ENCODE measurements at regions not wholly inside any gene's neighbourhood (a gene's known extent, or its start where the extent isn't known, plus 50 kb on each side); places are given as distances from the start of the nearest gene placed in this dataset.
"Not testable (repeated sequence)": the region's sequence is repeated elsewhere in the genome, so short reads cannot be mapped to it uniquely, and the experiment has no call there.

- Histone ChIP-seq H3K4me3 (ENCODE audit: low read length in 2 of 2) (no peak overlapping the region), H3K36me3 (ENCODE audit: control insufficient read depth in 2 of 2, insufficient read depth in 2 of 2, low read length in 1 of 2) (no peaks in the 10 kb centered on the region), H3K4me1 (ENCODE audit: control insufficient read depth in 2 of 2, insufficient read depth in 2 of 2, low read length in 2 of 2) (no peaks in the 10 kb centered on the region), H3K9me3 (ENCODE audit: control insufficient read depth in 2 of 2, insufficient read depth in 1 of 2, low read length in 1 of 2) (no peaks in the 10 kb centered on the region), H3K27me3 (ENCODE audit: control insufficient read depth in 2 of 2, insufficient read depth in 1 of 2, low read length in 1 of 2) (no peaks in the 10 kb centered on the region), H3K27ac (ENCODE audit: low read depth in 1 of 2, low read length in 1 of 2) (no peak overlapping the region)
- no peak for DNase-seq (ENCODE audit: low read depth in 6 of 9, low spot score in 9 of 9)
- WGBS = 86% methylated on average over 5 of the region's 5 CpGs
Measured at GRCh38 chr1:177700856-177701255, 269.0 kb downstream of the SEC16B start.

DNA sequence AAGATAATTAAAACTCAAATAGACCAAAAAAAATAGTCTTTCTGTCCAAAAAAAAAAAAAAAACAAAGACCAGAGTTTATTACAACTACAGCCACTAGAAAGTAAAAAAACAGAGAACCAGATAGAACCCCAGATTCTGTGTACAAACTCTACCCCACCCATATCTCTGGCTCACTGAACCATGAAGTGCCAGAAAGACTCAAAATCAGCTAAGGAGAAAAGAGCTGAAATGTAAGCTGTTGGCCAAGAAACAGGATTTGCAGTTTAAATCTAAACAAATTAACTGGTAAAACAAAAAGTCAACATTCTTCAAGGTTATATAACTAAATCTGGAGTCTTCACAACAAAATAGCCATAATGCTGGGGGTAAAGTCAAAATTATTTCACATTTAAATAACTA, 278.9 kb downstream of the SEC16B start:
- H3K27ac ChIP-seq (ENCODE audit: low read depth in 1 of 2, low read length in 1 of 2) = no peak overlapping the region
- no peaks in the 10 kb centered on the region for H3K27me3 ChIP-seq (ENCODE audit: control insufficient read depth in 2 of 2, insufficient read depth in 1 of 2, low read length in 1 of 2)
- H3K4me3 ChIP-seq (ENCODE audit: low read length in 2 of 2) = no peak overlapping the region
- no peaks in the 10 kb centered on the region for H3K4me1 ChIP-seq (ENCODE audit: control insufficient read depth in 2 of 2, insufficient read depth in 2 of 2, low read length in 2 of 2)
- no peaks in the 10 kb centered on the region for H3K36me3 ChIP-seq (ENCODE audit: control insufficient read depth in 2 of 2, insufficient read depth in 2 of 2, low read length in 1 of 2)
- DNase-seq (ENCODE audit: low read depth in 6 of 9, low spot score in 9 of 9) = no peak
- H3K9me3 ChIP-seq (ENCODE audit: control insufficient read depth in 2 of 2, insufficient read depth in 1 of 2, low read length in 1 of 2) = peaks cover 1 to 5% of the 10 kb centered on the region in 2 donors

- Histone ChIP-seq H3K9me3 (ENCODE audit: control insufficient read depth in 2 of 2, insufficient read depth in 1 of 2, low read length in 1 of 2) (peaks cover 0 to under 1% of the 10 kb centered on the region in 2 donors), H3K27me3 (ENCODE audit: control insufficient read depth in 2 of 2, insufficient read depth in 1 of 2, low read length in 1 of 2) (no peaks in the 10 kb centered on the region), H3K4me1 (ENCODE audit: control insufficient read depth in 2 of 2, insufficient read depth in 2 of 2, low read length in 2 of 2) (no peaks in the 10 kb centered on the region), H3K27ac (ENCODE audit: low read depth in 1 of 2, low read length in 1 of 2) (no peak overlapping the region), H3K36me3 (ENCODE audit: control insufficient read depth in 2 of 2, insufficient read depth in 2 of 2, low read length in 1 of 2) (no peaks in the 10 kb centered on the region), H3K4me3 (ENCODE audit: low read length in 2 of 2) (no peak overlapping the region)
- 63% methylated on average over 3 of the region's 3 CpGs for WGBS
- no peak for DNase-seq (ENCODE audit: low read depth in 6 of 9, low spot score in 9 of 9)
Measured at GRCh38 chr1:177687544-177687943, 282.3 kb downstream of the SEC16B start.

GRCh38 chr1:177686933-177687332, 282.9 kb downstream of the SEC16B start:
- Histone ChIP-seq H3K4me3 (ENCODE audit: low read length in 2 of 2) (no peak overlapping the region), H3K27me3 (ENCODE audit: control insufficient read depth in 2 of 2, insufficient read depth in 1 of 2, low read length in 1 of 2) (no peaks in the 10 kb centered on the region), H3K9me3 (ENCODE audit: control insufficient read depth in 2 of 2, insufficient read depth in 1 of 2, low read length in 1 of 2) (no peaks in the 10 kb centered on the region), H3K4me1 (ENCODE audit: control insufficient read depth in 2 of 2, insufficient read depth in 2 of 2, low read length in 2 of 2) (no peaks in the 10 kb centered on the region), H3K27ac (ENCODE audit: low read depth in 1 of 2, low read length in 1 of 2) (no peak overlapping the region), H3K36me3 (ENCODE audit: control insufficient read depth in 2 of 2, insufficient read depth in 2 of 2, low read length in 1 of 2) (no peaks in the 10 kb centered on the region)
- DNase-seq (ENCODE audit: low read depth in 6 of 9, low spot score in 9 of 9) = no peak
- WGBS = 40% methylated on average over 1 of the region's 1 CpG

DNA sequence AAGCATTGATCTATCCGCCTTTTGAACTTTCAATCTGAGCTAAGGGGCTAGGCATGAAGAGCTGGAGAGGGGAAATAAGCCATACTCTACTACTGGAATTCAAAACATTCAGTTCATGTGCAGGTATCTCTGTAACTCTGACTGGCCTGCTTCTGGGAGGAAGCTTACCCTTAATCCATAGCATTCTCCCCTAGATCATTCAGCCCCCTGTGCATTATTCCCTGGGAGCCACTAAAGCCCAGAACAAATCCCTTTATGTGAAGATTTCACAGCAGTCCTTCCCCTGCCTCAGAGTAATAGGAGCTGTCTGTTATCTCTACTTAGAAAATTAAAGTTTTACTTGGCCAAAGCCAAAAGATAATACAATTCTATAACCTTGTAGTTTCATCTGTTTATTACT, 300.7 kb downstream of the SEC16B start:
- Histone ChIP-seq H3K36me3 (ENCODE audit: control insufficient read depth in 2 of 2, insufficient read depth in 2 of 2, low read length in 1 of 2) (no peaks in the 10 kb centered on the region), H3K27me3 (ENCODE audit: control insufficient read depth in 2 of 2, insufficient read depth in 1 of 2, low read length in 1 of 2) (no peaks in the 10 kb centered on the region), H3K4me1 (ENCODE audit: control insufficient read depth in 2 of 2, insufficient read depth in 2 of 2, low read length in 2 of 2) (no peaks in the 10 kb centered on the region), H3K4me3 (ENCODE audit: low read length in 2 of 2) (no peak overlapping the region), H3K27ac (ENCODE audit: low read depth in 1 of 2, low read length in 1 of 2) (no peak overlapping the region), H3K9me3 (ENCODE audit: control insufficient read depth in 2 of 2, insufficient read depth in 1 of 2, low read length in 1 of 2) (no peaks in the 10 kb centered on the region)
- DNase-seq (ENCODE audit: low read depth in 6 of 9, low spot score in 9 of 9) = no peak
- 87% methylated on average over 1 of the region's 1 CpG for WGBS

DNA sequence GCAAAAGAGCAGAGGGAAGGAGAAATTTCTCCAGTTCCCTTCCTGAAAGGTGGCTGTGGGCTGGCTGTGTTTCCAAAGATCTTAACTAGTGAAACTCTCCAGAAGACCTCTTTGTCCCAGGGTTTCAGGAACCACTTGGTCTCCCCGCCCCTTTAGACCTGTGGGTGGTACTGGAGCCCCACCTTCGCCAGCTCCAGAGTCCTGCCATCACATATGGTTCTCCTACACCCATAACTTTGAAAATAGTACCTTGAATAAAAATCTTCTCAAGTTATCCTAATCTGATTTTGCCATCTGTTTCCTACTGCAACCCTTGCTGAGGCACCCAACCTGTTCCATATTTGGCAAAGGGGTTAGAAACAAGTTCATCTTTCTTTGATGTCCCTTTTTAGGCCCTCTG, 303.9 kb downstream of the SEC16B start:
- H3K27me3 ChIP-seq (ENCODE audit: control insufficient read depth in 2 of 2, insufficient read depth in 1 of 2, low read length in 1 of 2) = no peaks in the 10 kb centered on the region
- H3K9me3 ChIP-seq (ENCODE audit: control insufficient read depth in 2 of 2, insufficient read depth in 1 of 2, low read length in 1 of 2) = no peaks in the 10 kb centered on the region
- 65% methylated on average over 2 of the region's 2 CpGs for WGBS
- H3K4me3 ChIP-seq (ENCODE audit: low read length in 2 of 2) = no peak overlapping the region
- H3K36me3 ChIP-seq (ENCODE audit: control insufficient read depth in 2 of 2, insufficient read depth in 2 of 2, low read length in 1 of 2) = no peaks in the 10 kb centered on the region
- H3K4me1 ChIP-seq (ENCODE audit: control insufficient read depth in 2 of 2, insufficient read depth in 2 of 2, low read length in 2 of 2) = no peaks in the 10 kb centered on the region
- no peak overlapping the region for H3K27ac ChIP-seq (ENCODE audit: low read depth in 1 of 2, low read length in 1 of 2)
- DNase-seq (ENCODE audit: low read depth in 6 of 9, low spot score in 9 of 9) = no peak

GRCh38 chr1:177664742-177665141, 305.1 kb downstream of the SEC16B start:
- H3K36me3 ChIP-seq (ENCODE audit: control insufficient read depth in 2 of 2, insufficient read depth in 2 of 2, low read length in 1 of 2); H3K27me3 ChIP-seq (ENCODE audit: control insufficient read depth in 2 of 2, insufficient read depth in 1 of 2, low read length in 1 of 2); H3K4me1 ChIP-seq (ENCODE audit: control insufficient read depth in 2 of 2, insufficient read depth in 2 of 2, low read length in 2 of 2); DNase-seq (ENCODE audit: low read depth in 6 of 9, low spot score in 9 of 9); H3K9me3 ChIP-seq (ENCODE audit: control insufficient read depth in 2 of 2, insufficient read depth in 1 of 2, low read length in 1 of 2); H3K27ac ChIP-seq (ENCODE audit: low read depth in 1 of 2, low read length in 1 of 2); H3K4me3 ChIP-seq (ENCODE audit: low read length in 2 of 2): not testable (repeated sequence)
- WGBS = 93% methylated on average over 4 of the region's 4 CpGs

- Histone ChIP-seq H3K4me3 (ENCODE audit: low read length in 2 of 2) (no peak overlapping the region), H3K36me3 (ENCODE audit: control insufficient read depth in 2 of 2, insufficient read depth in 2 of 2, low read length in 1 of 2) (no peaks in the 10 kb centered on the region), H3K9me3 (ENCODE audit: control insufficient read depth in 2 of 2, insufficient read depth in 1 of 2, low read length in 1 of 2) (no peaks in the 10 kb centered on the region), H3K27ac (ENCODE audit: low read depth in 1 of 2, low read length in 1 of 2) (no peak overlapping the region), H3K27me3 (ENCODE audit: control insufficient read depth in 2 of 2, insufficient read depth in 1 of 2, low read length in 1 of 2) (no peaks in the 10 kb centered on the region), H3K4me1 (ENCODE audit: control insufficient read depth in 2 of 2, insufficient read depth in 2 of 2, low read length in 2 of 2) (no peaks in the 10 kb centered on the region)
- 95% methylated on average over 5 of the region's 5 CpGs for WGBS
- DNase-seq (ENCODE audit: low read depth in 6 of 9, low spot score in 9 of 9) = no peak
Measured at GRCh38 chr1:177660188-177660587, 309.7 kb downstream of the SEC16B start.

DNA sequence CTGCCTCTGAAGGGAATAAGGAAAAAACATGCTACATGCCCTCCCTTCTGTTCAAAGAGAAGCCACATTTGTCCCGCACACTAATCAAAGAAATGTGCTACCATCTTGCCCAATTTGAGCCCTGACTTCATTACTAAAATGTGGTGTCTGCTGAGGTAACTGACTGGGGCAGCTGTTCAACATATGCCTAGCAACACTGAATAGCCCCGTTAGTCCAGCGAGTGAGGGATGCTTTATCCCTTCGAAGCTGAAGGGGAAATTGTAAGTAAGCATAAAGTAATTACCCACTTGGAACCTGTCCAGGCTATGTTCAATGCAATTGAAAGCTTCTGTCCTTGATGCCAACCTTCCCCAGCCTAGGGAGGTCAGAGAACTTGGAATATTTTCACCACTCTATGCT, 310.6 kb downstream of the SEC16B start:
- Histone ChIP-seq H3K4me1 (ENCODE audit: control insufficient read depth in 2 of 2, insufficient read depth in 2 of 2, low read length in 2 of 2) (no peaks in the 10 kb centered on the region), H3K27me3 (ENCODE audit: control insufficient read depth in 2 of 2, insufficient read depth in 1 of 2, low read length in 1 of 2) (no peaks in the 10 kb centered on the region), H3K4me3 (ENCODE audit: low read length in 2 of 2) (no peak overlapping the region), H3K27ac (ENCODE audit: low read depth in 1 of 2, low read length in 1 of 2) (no peak overlapping the region), H3K9me3 (ENCODE audit: control insufficient read depth in 2 of 2, insufficient read depth in 1 of 2, low read length in 1 of 2) (no peaks in the 10 kb centered on the region), H3K36me3 (ENCODE audit: control insufficient read depth in 2 of 2, insufficient read depth in 2 of 2, low read length in 1 of 2) (no peaks in the 10 kb centered on the region)
- DNase-seq (ENCODE audit: low read depth in 6 of 9, low spot score in 9 of 9) = no peak
- 93% methylated on average over 4 of the region's 4 CpGs for WGBS

- no peaks in the 10 kb centered on the region for H3K36me3 ChIP-seq (ENCODE audit: control insufficient read depth in 2 of 2, insufficient read depth in 2 of 2, low read length in 1 of 2)
- 93% methylated on average over 3 of the region's 3 CpGs for WGBS
- H3K27ac ChIP-seq (ENCODE audit: low read depth in 1 of 2, low read length in 1 of 2) = no peak overlapping the region
- H3K4me1 ChIP-seq (ENCODE audit: control insufficient read depth in 2 of 2, insufficient read depth in 2 of 2, low read length in 2 of 2) = no peaks in the 10 kb centered on the region
- no peak for DNase-seq (ENCODE audit: low read depth in 6 of 9, low spot score in 9 of 9)
- no peaks in the 10 kb centered on the region for H3K9me3 ChIP-seq (ENCODE audit: control insufficient read depth in 2 of 2, insufficient read depth in 1 of 2, low read length in 1 of 2)
- no peak overlapping the region for H3K4me3 ChIP-seq (ENCODE audit: low read length in 2 of 2)
- H3K27me3 ChIP-seq (ENCODE audit: control insufficient read depth in 2 of 2, insufficient read depth in 1 of 2, low read length in 1 of 2) = no peaks in the 10 kb centered on the region
Measured at GRCh38 chr1:177656598-177656997, 313.3 kb downstream of the SEC16B start.
